Colonic mucosa (tissue), 4 donors: ENCODE measurements at regions not wholly inside any gene's neighbourhood (a gene's known extent, or its start where the extent isn't known, plus 50 kb on each side); places are given as distances from the start of the nearest gene placed in this dataset.

Experiments
- DNase-seq: peaks from one replicate; pipeline ENCODE4 v3.0.0-alpha.2; 2020
- H3K27ac ChIP-seq: fragments of 200-600 bp; one replicate; pipeline ENCODE4 v1.8.0; 2021
- H3K27me3 ChIP-seq: fragments of 200-600 bp; one replicate; pipeline ENCODE4 v1.8.0; 2021
- H3K36me3 ChIP-seq: fragments of 200-600 bp; one replicate; pipeline ENCODE4 v1.8.0; 2021
- H3K4me1 ChIP-seq: fragments of 200-600 bp; one replicate; pipeline ENCODE4 v1.8.0; 2021; ENCODE audit warnings: mild to moderate bottlenecking
- H3K4me3 ChIP-seq: fragments of 200-600 bp; one replicate; pipeline ENCODE4 v1.8.0; 2021
- H3K9ac ChIP-seq, 2 donors: one replicate each; pipeline ENCODE4 v1.7.0; 2013; ENCODE audit warnings: control low read depth in 2 of 2, low read depth in 2 of 2, low read length in 2 of 2
- H3K9me3 ChIP-seq: fragments of 200-600 bp; one replicate; pipeline ENCODE4 v1.8.0; 2021
- CTCF ChIP-seq: fragments of 200-600 bp; IDR thresholded peaks from one replicate; pipeline ENCODE4 v1.8.0; 2022; ENCODE audit warnings: antibody characterized with exemption, mild to moderate bottlenecking
- intact Hi-C: fragments of 100-400 bp; cut with DNase I; formaldehyde crosslinking; loops from one replicate; pipeline ENCODE4 v1.14.1; 2022
- donor health status: healthy.
- donor health status: DM: no; HTN: no; CAD: no.
- donor health status: DM: no; HTN: no; CAD: no.

- Histone ChIP-seq H3K27me3 (no peaks in the 10 kb centered on the region), H3K9ac (no peak overlapping the region), H3K27ac (no peak overlapping the region), H3K4me1 (no peaks in the 10 kb centered on the region), H3K9me3 (no peaks in the 10 kb centered on the region), H3K4me3 (no peak overlapping the region), H3K36me3 (no peaks in the 10 kb centered on the region)
- TF ChIP-seq CTCF, result no peak
- DNase-seq, result no peak
- intact Hi-C loops, result no loop called here
Observed at GRCh38 chr10:29140991-29141390, 147.9 kb upstream of the LYZL1 start.

GRCh38 chr10:29141761-29142160 is 147.1 kb upstream of the LYZL1 start:
- Histone ChIP-seq H3K9me3 (no peaks in the 10 kb centered on the region), H3K36me3 (no peaks in the 10 kb centered on the region), H3K27ac (no peak overlapping the region), H3K27me3 (no peaks in the 10 kb centered on the region), H3K4me3 (no peak overlapping the region), H3K4me1 (no peaks in the 10 kb centered on the region), H3K9ac (no peak overlapping the region)
- intact Hi-C loops, result no loop called here
- DNase-seq, result no peak
- no peak for TF ChIP-seq CTCF

- no peaks in the 10 kb centered on the region for H3K36me3 ChIP-seq
- H3K4me1 ChIP-seq, result no peaks in the 10 kb centered on the region
- H3K27me3 ChIP-seq, result no peaks in the 10 kb centered on the region
- H3K4me3 ChIP-seq, result no peak overlapping the region
- H3K27ac ChIP-seq, result no peak overlapping the region
- H3K9me3 ChIP-seq, result no peaks in the 10 kb centered on the region
- no peak overlapping the region for H3K9ac ChIP-seq
- intact Hi-C loops, result no loop called here
- no peak for TF ChIP-seq CTCF
- DNase-seq, result no peak
Observed at GRCh38 chr10:29142516-29143314, 146.2 kb upstream of the LYZL1 start.

- Histone ChIP-seq H3K27me3 (no peaks in the 10 kb centered on the region), H3K4me1 (no peaks in the 10 kb centered on the region), H3K9ac (no peak overlapping the region), H3K9me3 (no peaks in the 10 kb centered on the region), H3K27ac (no peak overlapping the region), H3K36me3 (no peaks in the 10 kb centered on the region), H3K4me3 (no peak overlapping the region)
- intact Hi-C loops, result no loop called here
- DNase-seq, result no peak
- no peak for TF ChIP-seq CTCF
Observed at GRCh38 chr10:29144126-29144525, 144.7 kb upstream of the LYZL1 start.

- intact Hi-C loops, result no loop called here
- Histone ChIP-seq H3K9me3 (no peaks in the 10 kb centered on the region), H3K27me3 (no peaks in the 10 kb centered on the region), H3K9ac (no peak overlapping the region), H3K27ac (no peak overlapping the region), H3K4me3 (no peak overlapping the region), H3K36me3 (no peaks in the 10 kb centered on the region), H3K4me1 (no peaks in the 10 kb centered on the region)
- no peak for DNase-seq
- TF ChIP-seq CTCF, result no peak
Observed at GRCh38 chr10:29146311-29147100, 142.4 kb upstream of the LYZL1 start.
